Activated CD4-positive, alpha-beta T cell treated with anti-CD3 and anti-CD28 coated beads, Interleukin-2, amount 50 U/mL, for 16 hours (primary cell): ENCODE measurements at regions not wholly inside any gene's neighbourhood (a gene's known extent, or its start where the extent isn't known, plus 50 kb on each side); places are given as distances from the start of the nearest gene placed in this dataset.

Experiments
- DNase-seq: peaks from one replicate; pipeline ENCODE4 v3.0.0-alpha.2; 2020

DNA sequence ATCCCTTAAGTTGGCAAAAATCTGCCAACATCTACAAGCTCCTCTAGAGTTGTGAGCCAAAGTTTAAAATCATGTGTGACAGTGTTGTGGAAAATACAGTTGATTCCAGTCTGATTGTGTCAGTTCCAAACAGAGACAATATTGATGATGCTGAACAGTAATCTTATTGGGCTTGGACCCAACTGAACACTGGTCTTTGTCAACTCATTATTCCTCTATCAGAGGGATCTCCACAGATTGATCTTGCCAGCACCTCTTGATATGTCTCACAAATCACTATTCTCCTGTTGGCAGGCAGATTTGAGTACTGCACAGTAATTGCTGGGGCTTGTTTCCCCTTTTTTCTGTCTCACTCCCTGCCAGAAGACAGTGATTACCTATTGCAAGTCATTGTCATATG is 326.6 kb upstream of the DPH6 start:
- DNase-seq = no peak

DNA sequence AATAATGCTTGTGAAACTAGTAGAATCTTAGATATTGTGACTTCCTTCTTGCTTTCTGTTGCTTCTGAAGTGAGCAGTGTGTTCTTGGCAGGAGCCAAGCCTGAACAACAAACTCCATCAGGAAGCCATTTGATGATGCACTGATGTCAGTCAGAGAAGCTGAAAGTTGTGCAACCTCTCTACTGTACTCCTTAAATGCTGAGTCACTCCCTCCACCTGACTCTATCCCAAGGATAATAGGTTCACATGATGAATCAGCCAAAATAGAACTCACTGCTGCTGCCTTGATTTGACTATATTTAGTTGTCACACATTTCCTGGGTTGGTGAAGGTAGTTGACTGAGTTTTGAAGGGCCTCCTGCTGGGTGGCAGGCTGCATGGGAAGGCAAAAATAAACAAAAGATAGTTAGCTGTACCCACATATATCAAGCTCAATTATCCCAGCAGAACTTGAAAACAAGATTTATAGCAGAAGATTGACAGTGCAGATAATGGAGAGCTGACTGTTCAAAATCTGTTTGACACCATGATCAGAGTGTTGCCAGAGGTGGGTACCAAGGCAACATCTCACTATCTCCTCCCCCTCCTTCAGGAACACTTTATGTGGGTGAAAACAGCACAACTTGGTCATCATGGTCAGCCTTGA is 328.4 kb upstream of the DPH6 start:
- DNase-seq = no peak

DNA sequence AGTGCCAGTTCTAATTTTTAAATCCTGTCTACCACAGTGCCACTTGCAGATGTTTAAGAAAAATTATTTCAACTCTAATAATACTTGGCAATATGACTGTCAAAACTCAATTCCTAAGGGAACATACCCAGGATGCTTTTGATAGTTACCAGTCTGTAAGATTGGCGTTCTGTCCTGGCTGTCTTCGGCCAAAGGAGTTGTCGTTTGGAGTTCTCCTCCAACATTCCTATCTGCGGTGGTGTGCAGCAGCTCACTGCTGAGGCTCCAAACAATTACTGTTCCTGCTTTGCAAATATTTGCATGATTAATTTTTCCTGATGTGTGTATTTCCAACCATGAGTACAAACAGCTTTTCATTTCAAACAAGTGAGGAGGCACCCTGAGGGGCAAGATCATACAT is 330.8 kb upstream of the DPH6 start:
- no peak for DNase-seq

DNA sequence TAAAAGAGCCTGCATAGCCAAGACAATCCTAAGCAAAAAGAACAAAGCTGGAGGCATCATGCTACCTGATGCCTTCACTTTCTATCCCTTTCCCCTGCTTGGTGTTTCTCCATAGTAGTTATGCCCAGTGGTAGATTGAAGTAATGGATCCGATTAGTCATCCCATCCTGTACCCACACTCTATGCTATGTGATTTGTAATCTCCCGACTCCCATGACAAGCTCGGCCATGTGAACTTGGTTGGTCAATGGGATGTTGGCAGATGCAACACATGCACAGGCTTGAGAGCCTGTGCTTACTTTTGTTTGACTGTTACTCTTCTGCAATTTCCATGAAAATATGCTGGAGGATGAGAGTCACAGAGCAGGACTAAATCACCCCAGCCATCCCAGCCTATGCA is 334.9 kb upstream of the DPH6 start:
- DNase-seq = no peak

DNA sequence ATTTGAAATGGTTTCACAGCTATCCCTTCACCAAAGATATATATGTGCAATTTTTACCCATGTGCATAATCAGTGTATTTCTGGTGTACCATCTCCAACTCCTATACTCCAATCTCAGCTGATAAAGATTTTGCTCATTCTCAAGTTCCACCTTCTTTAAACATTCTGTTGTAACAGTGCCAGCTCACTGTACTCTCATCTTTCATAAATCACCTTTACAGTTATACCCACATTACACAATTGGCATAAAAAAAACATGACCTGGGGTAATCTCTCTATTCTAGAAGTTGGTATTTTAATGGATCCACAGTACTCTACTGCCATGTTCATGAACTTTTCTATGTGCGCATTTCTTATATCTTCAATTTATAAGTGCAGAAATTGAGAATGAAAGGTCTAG is 339.9 kb upstream of the DPH6 start:
- DNase-seq = no peak

DNA sequence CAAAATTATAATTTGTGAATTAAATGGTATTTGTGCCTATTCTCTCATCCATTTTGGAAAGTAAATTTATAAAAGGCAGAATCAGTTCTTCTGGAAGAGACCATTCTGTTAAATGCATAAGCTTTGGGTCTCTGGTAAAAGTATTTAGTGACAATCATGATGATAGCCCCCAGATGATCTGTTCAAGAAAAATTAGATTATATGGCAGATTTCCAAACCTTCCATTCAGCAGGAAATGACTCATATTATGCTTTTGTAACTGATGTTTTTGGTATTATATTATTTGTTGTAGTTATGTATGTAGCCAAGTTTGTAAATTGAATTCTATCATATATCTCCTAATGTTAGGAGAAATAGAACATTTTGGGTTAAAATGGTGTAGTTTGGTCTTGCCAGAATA is 340.8 kb upstream of the DPH6 start:
- no peak for DNase-seq

DNA sequence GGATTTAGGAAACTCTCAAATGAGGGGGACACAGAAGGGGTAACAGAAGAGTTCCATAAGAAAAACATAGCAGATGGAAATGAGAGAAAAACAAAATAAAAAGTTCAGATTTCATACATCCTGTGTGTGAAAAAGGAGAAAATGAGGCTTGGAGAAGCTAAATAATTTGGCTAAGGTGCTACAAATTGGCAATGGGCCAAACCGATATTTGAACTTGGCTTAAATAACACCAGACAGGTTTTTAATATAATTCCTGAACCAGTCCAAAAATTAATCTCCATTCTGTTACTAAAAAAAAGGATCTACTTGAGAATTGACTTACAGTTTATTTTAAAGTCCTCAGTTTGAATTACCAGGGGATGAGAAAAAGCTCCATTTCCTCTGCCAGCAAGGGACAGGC is 342.9 kb upstream of the DPH6 start:
- no peak for DNase-seq

DNA sequence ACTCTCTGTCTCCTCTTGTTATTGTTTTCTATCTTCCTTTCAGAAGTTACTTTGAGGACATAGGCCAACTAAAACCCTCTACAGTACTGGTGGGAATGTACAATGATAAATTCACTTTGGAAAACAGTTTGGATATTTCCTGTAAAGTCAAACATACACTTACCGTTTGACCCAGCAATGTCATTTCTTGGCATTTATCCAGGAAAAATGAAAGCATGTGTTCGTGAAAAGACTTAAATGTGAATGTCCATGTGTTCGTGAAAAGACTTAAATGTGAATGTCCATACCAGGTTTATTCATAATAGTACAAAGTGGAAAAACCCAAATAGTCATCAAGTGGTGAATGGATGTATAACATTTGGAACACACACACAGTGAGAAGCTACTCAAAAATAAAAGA is 361.5 kb upstream of the DPH6 start:
- no peak for DNase-seq

DNA sequence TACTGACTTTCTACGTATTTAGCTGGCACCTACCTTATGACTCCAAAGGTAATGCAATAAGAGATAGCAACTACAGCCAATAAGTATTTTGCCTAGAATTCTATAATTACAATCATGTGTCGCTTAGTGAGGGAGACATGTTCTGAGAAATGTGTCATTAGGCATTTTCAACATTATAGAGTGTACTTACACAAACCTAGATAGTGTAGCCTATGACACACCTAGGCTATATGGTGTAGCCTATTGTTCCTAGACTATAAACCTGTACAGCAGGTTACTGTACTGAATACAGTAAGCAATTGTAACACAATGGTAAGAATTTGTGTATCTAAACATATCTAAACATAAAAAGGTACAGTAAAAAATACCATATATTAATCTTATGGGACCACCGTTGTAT is 363.4 kb upstream of the DPH6 start:
- no peak for DNase-seq

DNA sequence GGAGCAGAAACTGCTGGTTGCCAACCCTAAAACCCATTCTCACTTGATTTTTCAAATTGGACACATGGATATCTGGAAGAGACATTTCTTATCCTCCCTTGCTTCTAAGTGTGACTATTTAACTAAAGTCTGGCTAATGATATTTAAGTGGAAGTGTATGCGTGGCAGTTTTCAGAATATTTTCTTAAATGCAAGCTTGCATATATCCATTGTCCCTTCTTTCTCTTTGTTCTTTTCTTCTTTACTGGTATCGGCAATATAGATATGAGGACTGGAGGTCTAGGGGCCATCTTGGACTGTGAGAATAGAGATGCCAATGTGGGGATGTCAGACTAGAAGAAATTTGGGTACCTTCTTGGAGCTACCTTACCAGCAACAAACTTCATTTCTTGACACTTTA is 364.3 kb upstream of the DPH6 start:
- no peak for DNase-seq

DNA sequence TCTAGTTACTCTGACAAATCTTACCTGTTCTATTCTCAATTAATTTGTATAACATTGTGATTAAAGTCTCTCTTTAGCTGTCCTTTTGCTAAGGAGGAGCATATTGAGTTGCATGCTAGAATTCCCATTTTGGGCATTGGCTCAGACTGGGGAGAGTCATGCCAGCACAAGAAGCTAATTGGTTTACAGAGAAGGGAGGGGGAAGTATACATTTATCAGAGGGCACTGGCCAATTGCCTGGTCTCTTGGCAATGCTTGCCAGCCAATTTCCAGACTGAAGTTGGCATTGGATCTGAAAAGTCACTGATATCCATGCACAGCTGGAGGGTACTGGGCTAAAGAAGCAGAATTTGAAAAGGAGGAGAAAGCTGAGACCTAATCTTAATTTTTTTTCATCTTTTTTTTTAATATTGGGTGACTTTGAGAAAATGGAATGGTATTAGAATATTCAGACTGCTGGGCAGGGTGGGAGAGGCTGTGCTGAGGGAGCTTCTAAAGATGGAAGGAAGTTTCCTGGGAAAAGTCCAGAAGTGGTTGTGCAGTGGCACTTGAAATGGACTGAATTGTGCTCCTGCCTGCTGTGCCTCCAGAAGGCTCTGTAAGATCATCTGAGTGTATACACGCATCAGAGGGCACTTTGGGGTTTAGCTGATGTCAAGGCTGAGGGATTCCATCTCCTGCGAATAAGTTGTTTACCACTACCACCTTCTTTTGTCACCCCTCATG is 365.2 kb upstream of the DPH6 start:
- DNase-seq = no peak

DNA sequence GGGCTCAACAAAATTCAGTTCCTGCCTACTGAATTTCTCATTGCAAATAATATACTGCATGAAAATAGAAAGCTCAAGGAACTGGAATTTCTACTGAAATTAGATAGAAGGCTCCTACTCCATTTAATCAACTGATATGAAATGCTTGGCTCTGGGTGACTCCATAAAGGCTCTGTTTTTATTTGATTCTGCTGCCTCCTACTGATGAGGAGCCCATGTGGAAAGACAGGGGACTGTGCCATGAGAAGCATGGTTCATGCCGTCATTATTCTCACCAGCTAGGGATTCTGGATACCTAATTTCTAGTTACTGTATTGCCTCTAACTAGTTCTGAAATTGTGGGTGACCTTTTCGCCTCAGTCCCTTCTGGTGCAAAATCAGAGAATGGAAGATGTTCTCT is 366.2 kb upstream of the DPH6 start:
- no peak for DNase-seq

DNA sequence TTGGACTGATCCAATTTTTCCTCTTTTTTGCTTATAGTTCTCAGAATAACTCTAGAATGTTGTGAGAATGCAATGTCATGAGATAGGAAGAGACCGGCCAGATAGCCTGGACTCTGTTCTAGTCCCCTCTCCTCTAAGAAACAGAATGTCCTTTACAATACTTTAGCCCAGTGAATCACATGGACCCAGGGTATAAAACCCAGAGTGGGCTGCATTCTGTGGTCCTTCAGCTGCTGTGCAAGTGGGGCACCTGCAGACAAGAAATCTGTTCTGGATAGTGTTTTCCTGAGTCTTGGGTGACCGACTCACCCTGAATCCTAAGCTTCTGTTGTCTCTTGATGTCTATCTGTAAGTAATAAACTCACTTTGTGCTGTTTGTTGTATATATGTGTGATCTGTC is 368.6 kb upstream of the DPH6 start:
- no peak for DNase-seq

DNA sequence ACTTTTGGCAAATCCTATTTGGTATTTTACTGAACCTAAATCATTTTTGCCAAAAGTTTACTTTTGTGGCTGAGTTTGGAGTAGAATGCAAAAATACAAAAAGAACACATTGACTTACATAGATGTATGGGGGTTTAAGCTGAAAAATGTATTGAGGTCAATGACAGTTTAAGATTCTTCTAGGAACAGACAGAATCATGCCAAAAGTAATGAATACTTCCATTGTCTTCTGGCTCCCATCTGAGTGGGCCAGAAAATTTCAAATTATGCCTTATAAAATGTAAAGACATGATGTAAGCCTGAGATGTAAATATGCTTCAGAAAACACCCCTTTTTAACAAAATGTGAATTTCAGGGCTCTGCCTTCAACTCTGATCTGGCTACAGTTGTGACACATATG is 375.1 kb upstream of the DPH6 start:
- DNase-seq = no peak

DNA sequence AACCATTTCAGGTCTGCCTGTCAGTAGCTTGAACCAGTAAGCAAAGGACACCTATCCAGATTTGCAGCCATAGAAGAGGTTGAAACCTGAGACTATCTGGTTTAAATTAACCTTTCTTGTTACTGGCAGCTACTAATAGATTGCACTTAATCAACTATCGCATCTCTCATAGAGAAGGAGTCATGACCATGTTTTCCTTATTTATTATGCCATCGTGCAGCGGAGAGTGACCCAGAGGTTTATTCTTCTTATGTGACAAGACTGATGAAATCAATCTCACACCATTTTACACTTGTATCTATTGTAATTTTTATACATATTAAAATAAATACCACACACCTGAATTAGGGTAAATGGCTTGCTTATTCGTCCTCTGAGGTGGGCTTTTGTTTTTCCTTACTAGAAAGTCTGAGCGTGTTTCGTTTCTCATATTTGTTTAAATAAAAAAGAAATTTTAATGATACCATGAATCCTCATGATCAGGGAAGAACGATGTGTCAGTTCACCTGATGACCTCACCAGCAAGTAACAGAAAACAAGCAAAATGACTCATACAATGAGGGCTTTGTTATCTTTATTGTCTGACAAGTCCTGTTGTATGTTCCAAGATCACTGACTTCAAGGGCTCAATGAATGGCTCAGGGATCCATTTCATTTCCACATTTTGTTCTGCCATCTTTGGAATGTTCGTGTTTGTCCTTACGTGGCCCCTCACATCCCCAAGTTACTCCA is 379.5 kb upstream of the DPH6 start:
- DNase-seq = peak; percentile 1

DNA sequence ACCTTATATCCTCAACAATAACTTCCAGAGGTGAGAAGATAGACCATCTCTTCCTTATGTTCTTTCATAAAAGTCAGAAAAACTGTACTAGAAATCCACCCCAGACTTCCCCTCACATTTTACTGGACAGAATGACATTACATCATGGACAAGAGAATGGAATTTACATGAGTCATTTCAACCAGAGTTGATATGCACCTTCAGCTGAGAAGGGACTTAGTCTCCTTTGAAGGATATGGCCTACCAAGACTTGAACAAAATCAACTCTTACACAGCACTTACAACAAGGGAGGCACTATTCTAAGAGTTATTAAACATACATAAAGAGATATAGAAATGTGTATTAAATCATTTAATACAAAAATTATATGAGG is 380.0 kb upstream of the DPH6 start:
- DNase-seq = no peak

DNA sequence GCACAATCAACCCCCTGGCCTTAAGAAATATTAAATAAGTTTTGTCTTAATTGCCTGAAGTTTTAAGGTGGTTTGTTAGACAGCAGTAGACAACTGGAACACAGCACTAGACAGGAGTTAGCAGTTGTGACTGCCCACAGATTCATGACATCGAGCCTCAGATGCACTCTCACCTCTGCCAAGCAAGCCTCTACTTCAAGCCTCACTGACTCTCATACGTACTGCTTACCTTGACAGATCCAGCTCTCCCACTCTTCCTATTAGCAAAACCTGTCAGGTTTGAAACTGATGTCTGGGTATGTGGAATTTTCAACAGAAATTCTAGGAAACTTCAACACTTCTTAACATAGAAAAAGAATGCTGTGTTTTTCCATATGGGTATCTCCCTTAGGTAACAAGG is 382.9 kb upstream of the DPH6 start:
- DNase-seq = no peak

DNA sequence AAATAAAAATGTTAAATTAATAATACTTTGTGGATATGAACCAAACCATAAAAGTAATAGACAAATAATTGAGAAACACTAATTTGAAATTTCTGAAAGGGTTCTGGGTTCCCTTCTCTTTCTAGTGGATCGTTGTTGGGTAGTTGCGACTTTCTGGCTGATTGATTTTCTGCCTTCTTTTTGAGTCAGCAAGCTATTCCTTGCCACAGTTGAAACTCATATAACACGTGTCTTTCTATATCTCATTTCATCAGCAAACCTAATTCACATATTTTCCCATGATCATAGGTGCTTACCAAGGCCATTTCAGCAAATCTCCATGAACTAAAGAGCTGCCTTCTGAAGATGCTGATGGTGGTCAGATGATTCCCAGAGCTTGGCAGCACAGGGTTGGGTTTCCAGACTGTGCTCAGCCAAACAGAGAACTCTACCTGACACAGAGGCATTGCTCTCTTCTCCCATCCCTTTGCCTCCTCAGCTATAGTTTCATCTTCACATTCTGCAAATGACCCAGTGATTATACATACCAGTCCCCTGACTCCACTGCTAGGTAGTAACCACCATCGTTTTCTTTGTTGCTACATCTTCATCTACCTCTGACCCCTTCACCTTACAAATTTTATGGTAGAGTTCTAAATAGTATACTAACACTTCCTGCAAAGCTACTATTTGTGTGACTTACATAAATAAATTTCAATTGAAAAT is 383.9 kb upstream of the DPH6 start:
- DNase-seq = peak; percentile 26

DNA sequence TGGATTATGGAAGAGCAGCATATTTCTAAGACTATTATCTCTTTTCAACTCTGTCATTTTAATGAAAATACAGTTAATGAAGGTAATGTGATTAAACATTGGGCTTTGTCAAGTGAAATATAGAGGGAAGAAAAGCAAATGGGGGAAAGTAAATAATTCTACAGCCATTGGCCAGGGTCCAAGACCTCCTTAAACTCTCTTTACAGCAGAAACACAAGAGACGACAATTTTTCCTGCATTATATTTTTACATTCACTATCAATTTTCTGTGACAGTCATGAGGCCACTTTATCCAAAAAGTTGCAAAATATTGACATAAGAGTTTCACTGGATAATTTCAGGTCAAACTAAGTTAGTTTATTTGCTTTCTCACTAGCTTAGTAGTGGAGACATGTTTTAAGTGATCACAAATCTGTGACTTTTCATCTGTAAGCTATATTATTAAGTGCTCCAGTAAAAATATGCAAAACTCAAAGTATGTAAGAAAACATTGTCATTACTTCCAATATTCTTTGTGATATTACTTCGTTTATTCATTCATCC is 385.9 kb upstream of the DPH6 start:
- no peak for DNase-seq

DNA sequence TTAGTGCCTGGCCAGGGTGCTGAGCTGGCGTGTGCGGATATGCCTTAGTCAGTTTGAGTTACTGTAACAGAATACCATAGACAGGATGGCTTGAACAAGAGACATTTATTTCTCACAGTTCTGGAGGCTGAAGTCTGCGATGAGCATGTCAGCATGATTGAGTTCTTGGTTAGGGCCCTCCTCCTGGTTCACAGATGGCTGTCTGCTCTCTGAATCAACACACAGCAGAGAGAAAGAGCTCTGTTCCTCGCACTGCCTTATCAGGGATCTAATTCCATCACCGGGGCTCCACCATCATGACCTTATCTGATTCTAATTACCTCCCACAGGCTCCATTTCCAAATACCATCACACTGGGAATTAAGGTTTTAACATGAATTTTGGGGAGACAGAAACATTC is 386.6 kb upstream of the DPH6 start:
- no peak for DNase-seq

DNA sequence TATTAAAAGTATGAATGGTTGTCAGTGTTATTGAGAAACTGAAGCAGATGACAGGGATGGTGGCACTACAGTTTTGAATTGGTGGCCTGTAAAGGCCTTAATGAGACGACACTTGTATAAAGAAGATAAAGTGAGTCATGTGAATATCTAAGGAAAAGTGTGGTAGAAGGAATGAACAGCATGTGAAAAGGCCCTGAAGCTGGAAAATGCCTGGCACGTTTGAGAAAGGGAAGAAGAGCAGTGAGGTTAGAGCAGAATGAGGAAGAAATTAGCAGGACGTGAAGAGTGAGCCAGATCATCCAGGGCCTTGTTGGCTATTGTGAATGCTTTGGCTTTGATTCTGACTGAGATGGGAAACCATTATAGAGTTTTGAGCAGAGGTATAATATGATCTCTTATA is 387.6 kb upstream of the DPH6 start:
- DNase-seq = no peak

DNA sequence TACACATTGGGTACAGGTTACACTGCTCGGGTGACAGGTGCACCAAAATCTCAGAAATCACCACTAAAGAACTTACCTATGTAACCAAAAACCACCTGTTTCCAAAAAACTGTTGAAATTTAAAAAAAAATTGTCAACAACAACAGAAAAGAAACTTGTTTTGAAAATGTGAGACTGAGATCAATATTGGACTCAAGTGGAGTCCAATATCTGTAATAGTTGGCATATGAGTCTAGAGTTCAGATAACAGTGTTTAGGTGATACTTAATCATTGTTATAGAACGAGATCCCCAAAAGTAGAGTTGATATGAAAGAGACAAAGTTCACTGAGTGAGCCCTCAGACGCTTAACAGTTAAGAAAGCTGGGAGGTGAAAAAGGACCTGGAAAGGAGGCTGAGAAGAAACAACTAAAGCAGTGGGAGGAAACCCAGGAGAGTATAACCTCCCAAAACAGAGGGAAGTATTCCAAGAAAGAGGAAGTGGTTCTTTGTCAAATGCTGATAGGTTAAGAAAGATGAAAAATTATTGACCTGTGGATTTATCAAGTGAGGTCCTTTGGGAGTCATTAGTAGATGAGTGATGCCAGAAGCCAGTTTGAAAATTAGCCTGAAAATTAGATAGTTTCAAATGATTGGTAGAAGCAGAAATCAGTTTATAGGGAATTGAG is 388.6 kb upstream of the DPH6 start:
- DNase-seq = no peak

DNA sequence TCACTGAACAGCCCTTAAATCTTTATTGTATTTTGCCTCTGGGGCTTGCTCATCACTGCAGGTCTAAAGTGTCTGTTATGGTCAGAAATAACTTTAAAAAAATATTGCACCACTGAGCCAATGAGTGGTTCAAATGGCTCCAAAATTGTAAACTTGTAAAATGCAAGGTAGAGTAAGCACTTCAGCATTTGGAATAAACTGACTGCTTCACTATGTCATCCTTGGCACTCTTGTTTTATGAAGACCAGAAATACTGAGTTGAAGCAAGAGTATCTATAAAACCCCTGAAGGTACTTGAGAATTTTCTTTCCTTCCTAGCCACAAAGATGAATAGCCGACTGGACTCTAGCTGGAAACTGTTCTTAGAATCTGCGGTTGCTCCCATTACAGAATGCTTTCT is 390.3 kb upstream of the DPH6 start:
- no peak for DNase-seq
